GM18868 (cell line): ENCODE measurements at regions not wholly inside any gene's neighbourhood (a gene's known extent, or its start where the extent isn't known, plus 50 kb on each side); places are given as distances from the start of the nearest gene placed in this dataset.
"Not testable (repeated sequence)": the region's sequence is repeated elsewhere in the genome, so short reads cannot be mapped to it uniquely, and the experiment has no call there.

Source experiments
- ATAC-seq: cut with Tn5 transposase; IDR thresholded peaks from one replicate; pipeline ENCODE4 v1.9.1; 2021; ENCODE audit warnings: mild to moderate bottlenecking, moderate library complexity; ENCODE audit not compliant: unreplicated experiment

GRCh38 chr20:56765172-56766073 is 136.3 kb downstream of the TFAP2C start:
- no peak for ATAC-seq

GRCh38 chr20:56766528-56766927 is 137.4 kb downstream of the TFAP2C start:
- ATAC-seq = no peak

GRCh38 chr20:56769921-56770600 is 141.0 kb downstream of the TFAP2C start:
- no peak for ATAC-seq

- no peak for ATAC-seq
Observed at GRCh38 chr20:56773749-56774148, 144.6 kb downstream of the TFAP2C start.

GRCh38 chr20:56774873-56775272 is 145.8 kb downstream of the TFAP2C start:
- ATAC-seq = no peak

- no peak for ATAC-seq
Observed at GRCh38 chr20:56776345-56776744, 147.2 kb downstream of the TFAP2C start.

- no peak for ATAC-seq
Observed at GRCh38 chr20:56778765-56779195, 149.7 kb downstream of the TFAP2C start.

- ATAC-seq = no peak
Observed at GRCh38 chr20:56779452-56780143, 150.5 kb downstream of the TFAP2C start.

- no peak for ATAC-seq
Observed at GRCh38 chr20:56780266-56780665, 151.2 kb downstream of the TFAP2C start.

- ATAC-seq = no peak
Observed at GRCh38 chr20:56781108-56781739, 152.1 kb downstream of the TFAP2C start.

- not testable (repeated sequence) for ATAC-seq
Observed at GRCh38 chr20:56781987-56782560, 153.0 kb downstream of the TFAP2C start.

- ATAC-seq = not testable (repeated sequence)
Observed at GRCh38 chr20:56782814-56783213, 153.7 kb downstream of the TFAP2C start.

- ATAC-seq = no peak
Observed at GRCh38 chr20:56783826-56784225, 154.7 kb downstream of the TFAP2C start.

- no peak for ATAC-seq
Observed at GRCh38 chr20:56786503-56786902, 157.4 kb downstream of the TFAP2C start.

GRCh38 chr20:56788041-56788670 is 159.1 kb downstream of the TFAP2C start:
- ATAC-seq = no peak

GRCh38 chr20:56788671-56789610 is 159.8 kb downstream of the TFAP2C start:
- no peak for ATAC-seq

GRCh38 chr20:56793916-56794315 is 164.8 kb downstream of the TFAP2C start:
- no peak for ATAC-seq

- ATAC-seq = no peak
Observed at GRCh38 chr20:56795492-56795891, 166.4 kb downstream of the TFAP2C start.

- ATAC-seq = no peak
Observed at GRCh38 chr20:56796345-56796744, 167.2 kb downstream of the TFAP2C start.
